Mucosa of descending colon (tissue), 3 donors: ENCODE measurements at regions not wholly inside any gene's neighbourhood (a gene's known extent, or its start where the extent isn't known, plus 50 kb on each side); places are given as distances from the start of the nearest gene placed in this dataset.

ENCODE experiments used
- ATAC-seq: fragments of 200-7000 bp; cut with Tn5 transposase; one replicate; pipeline ENCODE4 v1.9.1; 2020; ENCODE audit warnings: mild to moderate bottlenecking, moderate library complexity
- DNase-seq, 3 donors: peaks; one replicate each; pipeline ENCODE4 v3.0.0-alpha.2; 2020
- H3K36me3 ChIP-seq: fragments of 200-600 bp; one replicate; pipeline ENCODE4 v1.8.0; 2021; ENCODE audit warnings: low read depth, mild to moderate bottlenecking
- H3K4me1 ChIP-seq: fragments of 200-600 bp; one replicate; pipeline ENCODE4 v1.8.0; 2021; ENCODE audit warnings: low read depth, mild to moderate bottlenecking
- H3K4me3 ChIP-seq: fragments of 200-600 bp; one replicate; pipeline ENCODE4 v1.8.0; 2021; ENCODE audit warnings: mild to moderate bottlenecking
- H3K9me3 ChIP-seq: fragments of 200-600 bp; one replicate; pipeline ENCODE4 v1.8.0; 2021; ENCODE audit warnings: mild to moderate bottlenecking
- intact Hi-C, 2 donors: fragments of 100-400 bp; cut with DNase I in 1 of 2; cut with micrococcal nuclease in 1 of 2; formaldehyde crosslinking; loops; one replicate each; pipeline versions ENCODE4 v1.11.0 to v1.11.1; 2022; cut with DNase I, micrococcal nuclease
- TF ChIP-seq, protein P1 (sequence below): fragments of 200-600 bp; IDR thresholded peaks from one replicate; pipeline ENCODE4 v1.8.0; 2022; ENCODE audit warnings: antibody characterized with exemption, mild to moderate bottlenecking
- donor health status: DM: no; HTN: no; CAD: no; lungs with moderate emphysema.
- donor health status: DM: no; HTN: no; CAD: no.
- donor health status: DM: no; HTN: yes; CAD: no.

DNA sequence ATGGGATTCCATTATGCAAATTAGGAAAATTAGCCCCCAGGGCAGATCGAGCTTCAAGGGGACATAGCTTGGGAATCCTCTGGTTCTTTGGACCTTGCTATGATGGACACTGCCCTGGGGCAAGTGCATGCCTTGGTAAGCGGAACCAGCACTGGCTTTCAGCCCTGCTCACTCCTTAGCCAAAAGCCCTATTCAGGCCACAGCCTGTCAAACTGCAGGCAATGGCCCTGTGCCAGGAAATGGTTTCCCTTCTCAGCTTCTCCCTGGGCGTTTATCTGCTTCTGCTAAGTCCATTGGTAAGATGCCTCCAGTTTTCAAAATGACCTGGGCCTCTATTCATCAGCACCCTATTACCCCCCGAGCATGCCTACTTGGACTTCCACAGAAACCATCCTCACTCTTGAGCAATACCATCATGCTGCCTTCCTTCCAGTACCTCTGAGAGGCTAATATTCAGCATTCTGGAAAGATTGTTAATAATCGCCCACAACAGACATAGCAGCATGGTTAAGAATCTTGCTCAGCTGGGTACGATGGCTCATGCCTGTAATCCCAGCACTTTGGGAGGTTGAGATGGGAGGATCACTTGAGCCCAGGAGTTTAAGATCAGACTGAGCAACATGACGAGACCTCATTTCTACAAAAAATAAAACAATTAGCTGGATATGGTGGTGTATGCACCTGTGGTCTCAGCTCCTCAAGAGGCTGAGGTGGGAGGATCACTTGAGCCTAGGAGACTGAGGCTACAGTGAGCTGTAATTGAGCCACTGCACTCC lies 918.6 kb upstream of the AUTS2 start:
- DNase-seq (no peak), ATAC-seq (no peak)
- H3K4me1 ChIP-seq, result no peaks in the 10 kb centered on the region
- H3K4me3 ChIP-seq, result no peak overlapping the region
- intact Hi-C loops, result no loop called here
- TF ChIP-seq, protein P1, sequence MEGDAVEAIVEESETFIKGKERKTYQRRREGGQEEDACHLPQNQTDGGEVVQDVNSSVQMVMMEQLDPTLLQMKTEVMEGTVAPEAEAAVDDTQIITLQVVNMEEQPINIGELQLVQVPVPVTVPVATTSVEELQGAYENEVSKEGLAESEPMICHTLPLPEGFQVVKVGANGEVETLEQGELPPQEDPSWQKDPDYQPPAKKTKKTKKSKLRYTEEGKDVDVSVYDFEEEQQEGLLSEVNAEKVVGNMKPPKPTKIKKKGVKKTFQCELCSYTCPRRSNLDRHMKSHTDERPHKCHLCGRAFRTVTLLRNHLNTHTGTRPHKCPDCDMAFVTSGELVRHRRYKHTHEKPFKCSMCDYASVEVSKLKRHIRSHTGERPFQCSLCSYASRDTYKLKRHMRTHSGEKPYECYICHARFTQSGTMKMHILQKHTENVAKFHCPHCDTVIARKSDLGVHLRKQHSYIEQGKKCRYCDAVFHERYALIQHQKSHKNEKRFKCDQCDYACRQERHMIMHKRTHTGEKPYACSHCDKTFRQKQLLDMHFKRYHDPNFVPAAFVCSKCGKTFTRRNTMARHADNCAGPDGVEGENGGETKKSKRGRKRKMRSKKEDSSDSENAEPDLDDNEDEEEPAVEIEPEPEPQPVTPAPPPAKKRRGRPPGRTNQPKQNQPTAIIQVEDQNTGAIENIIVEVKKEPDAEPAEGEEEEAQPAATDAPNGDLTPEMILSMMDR, result no peak
- H3K9me3 ChIP-seq, result no peaks in the 10 kb centered on the region
- no peaks in the 10 kb centered on the region for H3K36me3 ChIP-seq

DNA sequence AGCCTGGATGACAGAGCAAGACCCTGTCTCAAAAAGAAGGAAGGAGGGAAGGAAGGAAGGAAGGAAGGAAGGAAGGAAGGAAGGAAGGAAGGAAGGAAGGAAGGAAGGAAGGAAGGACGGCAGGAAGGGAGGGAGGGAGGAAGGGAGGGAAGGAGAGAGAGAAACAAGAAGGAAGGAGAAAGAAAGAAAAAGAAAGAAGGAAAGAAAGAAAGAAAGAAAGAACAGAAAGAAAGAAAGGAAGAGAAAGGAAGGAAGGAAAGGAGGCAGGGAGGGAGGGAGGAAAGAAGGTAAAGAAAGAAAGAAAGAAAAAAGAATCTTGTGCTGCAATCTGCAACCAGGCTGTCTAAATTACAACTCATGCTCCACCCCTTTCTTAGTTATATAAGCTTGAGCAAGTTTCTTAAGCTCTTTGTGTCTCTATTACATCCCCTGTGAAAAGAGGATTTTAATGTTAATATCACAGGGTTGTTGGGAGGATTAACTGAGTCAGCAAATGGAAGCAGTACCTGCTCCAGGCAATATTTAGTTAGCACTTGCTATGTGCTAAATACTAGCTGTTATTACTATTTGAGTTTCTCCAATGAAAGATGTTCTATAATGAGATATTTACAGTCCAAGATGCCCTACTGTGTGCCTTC lies 917.9 kb upstream of the AUTS2 start:
- Histone ChIP-seq H3K4me1 (no peaks in the 10 kb centered on the region), H3K36me3 (no peaks in the 10 kb centered on the region), H3K4me3 (no peak overlapping the region), H3K9me3 (no peaks in the 10 kb centered on the region)
- intact Hi-C loops, result no loop called here
- ATAC-seq (no peak), DNase-seq (no peak)
- TF ChIP-seq, protein P1, result no peak

DNA sequence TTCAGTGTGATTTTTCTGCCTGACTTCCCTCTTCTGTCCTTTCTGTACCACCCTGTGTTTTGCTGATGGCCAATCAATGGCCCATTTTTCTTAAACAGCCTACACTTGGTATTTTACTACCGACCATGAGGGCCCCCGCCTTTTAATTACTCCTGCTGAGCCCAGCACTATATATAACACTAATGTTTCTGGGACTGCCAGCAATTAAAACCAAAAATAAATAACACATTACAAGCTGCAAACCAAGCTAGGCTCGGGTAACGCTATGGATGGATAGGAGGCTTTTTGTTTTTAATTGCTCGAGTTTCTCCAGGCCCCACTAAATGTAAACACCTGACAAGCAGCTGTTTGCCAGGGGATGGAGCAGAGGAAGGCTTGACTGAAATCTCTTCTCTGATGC lies 915.4 kb upstream of the AUTS2 start:
- DNase-seq, result no peak
- TF ChIP-seq, protein P1, result no peak
- H3K4me3 ChIP-seq, result no peak overlapping the region
- no peaks in the 10 kb centered on the region for H3K4me1 ChIP-seq
- intact Hi-C loops, result no loop called here
- H3K9me3 ChIP-seq, result no peaks in the 10 kb centered on the region
- H3K36me3 ChIP-seq, result no peaks in the 10 kb centered on the region
- no peak for ATAC-seq

DNA sequence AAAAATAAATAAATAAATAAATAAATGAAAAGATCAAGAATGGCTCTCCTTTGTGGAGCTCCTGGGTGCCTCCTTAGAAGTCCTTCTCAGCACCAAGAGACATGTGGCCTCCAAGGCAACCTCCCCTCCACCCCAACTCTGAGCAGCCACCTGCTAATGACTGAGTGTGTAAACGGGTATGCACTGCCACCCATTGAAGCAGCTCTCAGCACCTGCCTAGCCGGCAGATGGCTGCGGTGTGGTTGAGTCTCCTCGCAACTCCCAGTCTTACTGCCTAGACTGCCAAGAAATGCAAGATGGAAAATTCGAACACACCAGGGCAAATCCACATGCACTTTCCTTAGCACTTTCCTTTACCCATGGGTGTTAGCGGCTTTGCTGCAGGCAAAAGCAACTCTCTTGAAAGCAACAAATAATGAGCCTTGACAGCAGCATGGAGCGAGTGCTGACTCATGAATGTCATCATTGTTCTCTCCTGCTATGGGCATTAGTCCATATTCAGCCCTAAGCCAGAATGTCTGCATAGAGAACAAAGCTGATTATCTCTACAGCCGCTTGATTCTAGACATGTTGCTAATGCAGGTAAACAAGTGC lies 913.9 kb upstream of the AUTS2 start:
- DNase-seq (no peak), ATAC-seq (no peak)
- Histone ChIP-seq H3K4me1 (no peaks in the 10 kb centered on the region), H3K4me3 (no peak overlapping the region), H3K36me3 (no peaks in the 10 kb centered on the region), H3K9me3 (no peaks in the 10 kb centered on the region)
- TF ChIP-seq, protein P1, result no peak
- intact Hi-C loops, result no loop called here

DNA sequence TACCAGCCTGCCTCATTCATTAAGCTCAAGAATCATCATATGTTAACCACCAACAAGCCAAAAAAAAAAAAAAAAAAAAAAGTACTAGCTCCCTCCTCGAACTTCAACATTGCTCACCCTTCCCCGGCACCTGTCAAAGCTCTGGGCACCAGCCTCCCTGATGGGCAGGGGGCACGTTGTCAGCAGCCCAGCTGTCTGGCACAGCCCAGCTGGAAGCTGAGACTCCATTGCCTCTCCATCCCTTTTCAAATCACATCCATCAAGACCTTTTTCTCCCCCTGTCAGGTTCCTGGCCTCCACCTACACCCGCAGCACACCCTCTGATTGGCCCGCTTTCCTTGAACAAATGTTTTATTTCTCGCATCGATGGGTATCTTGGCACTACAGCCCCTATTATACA lies 913.3 kb upstream of the AUTS2 start:
- no peaks in the 10 kb centered on the region for H3K4me1 ChIP-seq
- H3K4me3 ChIP-seq, result no peak overlapping the region
- H3K36me3 ChIP-seq, result no peaks in the 10 kb centered on the region
- intact Hi-C loops, result no loop called here
- DNase-seq (no peak), ATAC-seq (no peak)
- TF ChIP-seq, protein P1, result no peak
- no peaks in the 10 kb centered on the region for H3K9me3 ChIP-seq
